Testis (tissue), 2 donors: ENCODE measurements at regions not wholly inside any gene's neighbourhood (a gene's known extent, or its start where the extent isn't known, plus 50 kb on each side); places are given as distances from the start of the nearest gene placed in this dataset.

Source experiments
- POLR2A ChIP-seq: fragments of 450-650 bp; IDR thresholded peaks from one replicate; pipeline ENCODE4 v1.6.1; 2017; ENCODE audit warnings: antibody characterized with exemption, mild to moderate bottlenecking, moderate library complexity
- TF ChIP-seq, protein P1 (sequence below), 3 experiments: fragments of 450-650 bp in 2 of 3; fragments of 200-600 bp in 1 of 3; sonication (generic) in 1 of 3; IDR thresholded peaks; one replicate each; pipeline ENCODE4 v1.5.1; 2016 to 2019; ENCODE audit warnings: antibody characterized with exemption in 3 of 3, mild to moderate bottlenecking in 2 of 3, moderate library complexity in 1 of 3

DNA sequence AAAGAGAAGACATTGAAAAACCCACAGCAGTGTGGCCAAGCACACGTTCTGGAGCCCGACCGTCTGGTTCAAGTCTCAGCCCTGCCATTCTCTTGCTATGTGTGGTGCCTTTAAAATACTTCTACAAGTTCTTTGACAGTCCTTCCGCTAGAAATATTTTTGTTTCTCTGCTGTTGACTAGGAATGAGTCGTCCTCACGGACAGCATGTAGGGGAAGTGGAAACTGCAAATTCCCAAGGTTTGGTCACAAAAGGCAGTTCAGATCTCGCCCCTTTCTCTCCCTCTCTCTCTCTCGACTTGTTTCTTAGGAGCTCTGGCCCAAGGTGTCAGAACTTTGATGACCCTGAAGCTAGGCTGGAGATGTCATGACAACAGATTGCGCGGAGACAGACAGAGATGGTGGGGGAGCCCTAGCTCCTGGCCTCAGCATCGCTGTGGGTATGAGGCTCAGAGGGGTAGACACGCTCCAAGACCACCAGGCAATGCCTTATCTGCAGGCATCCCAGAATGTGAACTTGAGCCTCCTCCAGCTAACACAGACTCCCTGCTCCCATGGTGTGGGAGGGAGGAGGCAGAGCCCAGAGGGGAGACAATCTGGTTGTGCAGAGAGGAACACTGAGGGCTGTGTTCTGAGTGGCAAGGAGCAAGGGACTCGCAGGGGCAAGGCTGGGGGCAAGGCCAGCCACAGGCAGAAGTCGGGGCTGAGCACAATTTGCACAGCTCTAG lies 368.9 kb upstream of the SULF2 start:
- TF ChIP-seq, protein P1, sequence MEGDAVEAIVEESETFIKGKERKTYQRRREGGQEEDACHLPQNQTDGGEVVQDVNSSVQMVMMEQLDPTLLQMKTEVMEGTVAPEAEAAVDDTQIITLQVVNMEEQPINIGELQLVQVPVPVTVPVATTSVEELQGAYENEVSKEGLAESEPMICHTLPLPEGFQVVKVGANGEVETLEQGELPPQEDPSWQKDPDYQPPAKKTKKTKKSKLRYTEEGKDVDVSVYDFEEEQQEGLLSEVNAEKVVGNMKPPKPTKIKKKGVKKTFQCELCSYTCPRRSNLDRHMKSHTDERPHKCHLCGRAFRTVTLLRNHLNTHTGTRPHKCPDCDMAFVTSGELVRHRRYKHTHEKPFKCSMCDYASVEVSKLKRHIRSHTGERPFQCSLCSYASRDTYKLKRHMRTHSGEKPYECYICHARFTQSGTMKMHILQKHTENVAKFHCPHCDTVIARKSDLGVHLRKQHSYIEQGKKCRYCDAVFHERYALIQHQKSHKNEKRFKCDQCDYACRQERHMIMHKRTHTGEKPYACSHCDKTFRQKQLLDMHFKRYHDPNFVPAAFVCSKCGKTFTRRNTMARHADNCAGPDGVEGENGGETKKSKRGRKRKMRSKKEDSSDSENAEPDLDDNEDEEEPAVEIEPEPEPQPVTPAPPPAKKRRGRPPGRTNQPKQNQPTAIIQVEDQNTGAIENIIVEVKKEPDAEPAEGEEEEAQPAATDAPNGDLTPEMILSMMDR (IDR thresholded peaks at IDR 0.05), result no peak
- no peak for TF ChIP-seq POLR2A
